ENCODE measurements at regions not wholly inside any gene's neighbourhood (a gene's known extent, or its start where the extent isn't known, plus 50 kb on each side); places are given as distances from the start of the nearest gene placed in this dataset.

GRCh38 chr20:52828199-52828598, 144.0 kb upstream of the TSHZ2 start:
- no peaks in the 10 kb centered on the region for H3K4me1 ChIP-seq
- no peak overlapping the region for H3K27ac ChIP-seq
- H3K27me3 ChIP-seq: no peaks in the 10 kb centered on the region
- TF ChIP-seq POLR2AphosphoS5 (IDR thresholded peaks at IDR 0.05): no peak
- TF ChIP-seq CTCF (IDR thresholded peaks at IDR 0.05): no peak
- no peak for TF ChIP-seq POLR2A (IDR thresholded peaks at IDR 0.05)
- TF ChIP-seq EP300 (IDR thresholded peaks at IDR 0.05): no peak
- intact Hi-C loops (cut with DNase I; ENCODE audit: low total_unique reads): no loop called here
- WGBS, 5 donors: 90 to 98% (median 93%) methylated on average over 1 of the region's 1 CpG
- peaks cover 0 to 16% (median 10%) of the 10 kb centered on the region in 4 donors for H3K9me3 ChIP-seq
- DNase-seq: no peak
- H3K36me3 ChIP-seq: no peaks in the 10 kb centered on the region
- no peak overlapping the region for H3K4me3 ChIP-seq

- Histone ChIP-seq H3K36me3 (no peaks in the 10 kb centered on the region), H3K9me3 (peaks cover 0 to 16% (median 10%) of the 10 kb centered on the region in 4 donors), H3K27me3 (no peaks in the 10 kb centered on the region), H3K4me3 (no peak overlapping the region), H3K27ac (no peak overlapping the region), H3K4me1 (no peaks in the 10 kb centered on the region)
- TF ChIP-seq POLR2AphosphoS5 (IDR thresholded peaks at IDR 0.05) (no peak), CTCF (IDR thresholded peaks at IDR 0.05) (no peak), POLR2A (IDR thresholded peaks at IDR 0.05) (no peak), EP300 (IDR thresholded peaks at IDR 0.05) (no peak)
- intact Hi-C loops (cut with DNase I; ENCODE audit: low total_unique reads): no loop called here
- 79 to 95% (median 95%) methylated on average over 3 of the region's 3 CpGs for WGBS, 5 donors
- no peak for DNase-seq
Observed at GRCh38 chr20:52826722-52827121, 145.4 kb upstream of the TSHZ2 start.

- no peak for DNase-seq
- Histone ChIP-seq H3K36me3 (no peaks in the 10 kb centered on the region), H3K27me3 (no peaks in the 10 kb centered on the region), H3K4me1 (no peaks in the 10 kb centered on the region), H3K4me3 (no peak overlapping the region), H3K27ac (no peak overlapping the region), H3K9me3 (peaks cover 0 to 16% (median 10%) of the 10 kb centered on the region in 4 donors)
- intact Hi-C loops (cut with DNase I; ENCODE audit: low total_unique reads): no loop called here
- 57 to 74% (median 67%) methylated on average over 1 of the region's 1 CpG for WGBS, 5 donors
- TF ChIP-seq POLR2A (IDR thresholded peaks at IDR 0.05) (no peak), EP300 (IDR thresholded peaks at IDR 0.05) (no peak), POLR2AphosphoS5 (IDR thresholded peaks at IDR 0.05) (no peak), CTCF (IDR thresholded peaks at IDR 0.05) (no peak)
Observed at GRCh38 chr20:52826321-52826720, 145.8 kb upstream of the TSHZ2 start.

- TF ChIP-seq EP300 (IDR thresholded peaks at IDR 0.05): no peak
- no peak for TF ChIP-seq CTCF (IDR thresholded peaks at IDR 0.05)
- TF ChIP-seq POLR2AphosphoS5 (IDR thresholded peaks at IDR 0.05): no peak
- TF ChIP-seq POLR2A (IDR thresholded peaks at IDR 0.05): no peak
- no peak overlapping the region for H3K27ac ChIP-seq
- H3K36me3 ChIP-seq: no peaks in the 10 kb centered on the region
- H3K4me1 ChIP-seq: no peaks in the 10 kb centered on the region
- H3K9me3 ChIP-seq: peaks cover 0 to 12% (median 7%) of the 10 kb centered on the region in 4 donors
- H3K27me3 ChIP-seq: no peaks in the 10 kb centered on the region
- 75 to 81% (median 80%) methylated on average over 13 of the region's 13 CpGs for WGBS, 5 donors
- no peak for DNase-seq
- intact Hi-C loops (cut with DNase I; ENCODE audit: low total_unique reads): no loop called here
- H3K4me3 ChIP-seq: no peak overlapping the region
Observed at GRCh38 chr20:52824494-52825216, 147.5 kb upstream of the TSHZ2 start.
